HepG2 (cell line): ENCODE measurements at regions not wholly inside any gene's neighbourhood (a gene's known extent, or its start where the extent isn't known, plus 50 kb on each side); places are given as distances from the start of the nearest gene placed in this dataset.

ENCODE experiments used
- CBX2 ChIP-seq, 2 experiments: fragments of 200-600 bp in 1 of 2; sonication (generic); formaldehyde crosslinking in 1 of 2; IDR thresholded peaks; 2 replicates each; pipeline versions ENCODE4 v1.7.0 to v1.8.1; 2018 to 2022; ENCODE audit warnings: low read depth in 2 of 2, low read length in 1 of 2, mild to moderate bottlenecking in 1 of 2, missing genetic modification reagents in 1 of 2
- DBP ChIP-seq: sonication (generic); formaldehyde crosslinking; IDR thresholded peaks from 2 replicates; pipeline ENCODE4 v1.4.0; 2020; ENCODE audit warnings: missing genetic modification reagents; ENCODE audit errors: not compliant biosample characterization
- DMAP1 ChIP-seq: IDR thresholded peaks from 2 replicates; pipeline ENCODE4 v1.6.1; 2016
- E2F2 ChIP-seq: sonication (generic); formaldehyde crosslinking; IDR thresholded peaks from 2 replicates; pipeline ENCODE4 v1.4.0; 2020; ENCODE audit warnings: missing genetic modification reagents, borderline replicate concordance
- GATAD2A ChIP-seq: IDR thresholded peaks from 2 replicates; pipeline ENCODE4 v1.6.1; 2016
- GTF2F1 ChIP-seq: fragments of 150-350 bp; IDR thresholded peaks from 2 replicates; pipeline ENCODE4 v1.6.1; 2014; ENCODE audit warnings: low read length
- HMGXB3 ChIP-seq: sonication (generic); formaldehyde crosslinking; IDR thresholded peaks from 2 replicates; pipeline ENCODE4 v1.4.0; 2020; ENCODE audit warnings: missing genetic modification reagents, borderline replicate concordance
- IRF2 ChIP-seq: IDR thresholded peaks from 2 replicates; pipeline ENCODE4 v1.6.1; 2018; ENCODE audit warnings: missing genetic modification reagents, missing compliant biosample characterization
- KLF12 ChIP-seq: sonication (generic); formaldehyde crosslinking; IDR thresholded peaks from 2 replicates; pipeline ENCODE4 v1.4.0; 2020; ENCODE audit warnings: missing genetic modification reagents, borderline replicate concordance
- MIXL1 ChIP-seq: IDR thresholded peaks from 2 replicates; pipeline ENCODE4 v1.6.1; 2016
- NR2F1 ChIP-seq, 2 experiments: fragments of 450-650 bp in 1 of 2; formaldehyde crosslinking in 1 of 2; IDR thresholded peaks; 2 replicates each; pipeline versions ENCODE4 v1.5.0 to v1.6.1; 2016 to 2020; ENCODE audit warnings: mild to moderate bottlenecking in 1 of 2, missing compliant biosample characterization in 1 of 2, missing genetic modification reagents in 1 of 2, moderate library complexity in 1 of 2
- POLR2AphosphoS2 ChIP-seq: IDR thresholded peaks from 2 replicates; pipeline ENCODE4 v1.6.1; 2011; ENCODE audit warnings: low read depth, low read length, improper control_type of control experiment
- PRDM15 ChIP-seq: sonication (generic); formaldehyde crosslinking; IDR thresholded peaks from 2 replicates; pipeline ENCODE4 v1.4.0; 2020; ENCODE audit warnings: missing genetic modification reagents
- RFXANK ChIP-seq: IDR thresholded peaks from 2 replicates; pipeline ENCODE4 v1.6.1; 2016
- TBX3 ChIP-seq: fragments of 450-650 bp; IDR thresholded peaks from 2 replicates; pipeline ENCODE4 v1.6.1; 2017; ENCODE audit warnings: antibody characterized with exemption, mild to moderate bottlenecking, inconsistent platforms, borderline replicate concordance
- ZC3H13 ChIP-seq: sonication (generic); formaldehyde crosslinking; IDR thresholded peaks from 2 replicates; pipeline ENCODE4 v1.8.1; 2023; ENCODE audit warnings: mild to moderate bottlenecking, missing genetic modification reagents, moderate library complexity
- ZNF20 ChIP-seq: sonication (generic); formaldehyde crosslinking; IDR thresholded peaks from 2 replicates; pipeline ENCODE4 v1.4.0; 2020; ENCODE audit warnings: mild to moderate bottlenecking, moderate library complexity, missing genetic modification reagents
- ZNF44 ChIP-seq: sonication (generic); formaldehyde crosslinking; IDR thresholded peaks from 2 replicates; pipeline ENCODE4 v1.5.1; 2020; ENCODE audit warnings: mild to moderate bottlenecking, missing genetic modification reagents
- ZNF501 ChIP-seq: sonication (generic); formaldehyde crosslinking; IDR thresholded peaks from 2 replicates; pipeline ENCODE4 v1.5.1; 2020; ENCODE audit warnings: mild to moderate bottlenecking, moderate library complexity, missing genetic modification reagents
- ZNF703 ChIP-seq: sonication (generic); formaldehyde crosslinking; IDR thresholded peaks from 2 replicates; pipeline ENCODE4 v1.5.1; 2020; ENCODE audit warnings: missing genetic modification reagents, mild to moderate bottlenecking, moderate library complexity, borderline replicate concordance

- TF ChIP-seq HMGXB3 (CRISPR knock-in tag) (no peak), ZNF501 (CRISPR knock-in tag) (no peak), DBP (CRISPR knock-in tag) (no peak), ZNF20 (CRISPR knock-in tag) (no peak), IRF2 (CRISPR knock-in tag) (0 out of 2 replicates have a peak, but pooled peaks have one; percentile 44), RFXANK (CRISPR knock-in tag) (no peak), DMAP1 (no peak), PRDM15 (CRISPR knock-in tag) (no peak), E2F2 (CRISPR knock-in tag) (no peak), KLF12 (CRISPR knock-in tag) (no peak), ZNF703 (no peak), ZC3H13 (CRISPR knock-in tag) (no peak), POLR2AphosphoS2 (no peak), MIXL1 (peak; percentile 29; the same call in 1 of the 2 replicates), GTF2F1 (no peak), CBX2 (IDR thresholded peaks at IDR 0.05; ENCODE audit: low read depth, low read length) (no peak), CBX2 (CRISPR knock-in tag; IDR thresholded peaks at IDR 0.05; ENCODE audit: low read depth) (no peak), ZNF44 (no peak), GATAD2A (CRISPR knock-in tag) (0 out of 2 replicates have a peak, but pooled peaks have one; percentile 17), NR2F1 (CRISPR knock-in tag; IDR thresholded peaks at IDR 0.05) (peak in 1 of 2 experiments; percentile 54; a peak in 2 of 4 replicates), TBX3 (peak; percentile 49; the same call in 1 of the 2 replicates)
These were observed 482.8 kb downstream of the MED13L start (continued) for GRCh38 chr12:115794659-115795081.
